Uterus (tissue), 3 donors: ENCODE measurements at regions not wholly inside any gene's neighbourhood (a gene's known extent, or its start where the extent isn't known, plus 50 kb on each side); places are given as distances from the start of the nearest gene placed in this dataset.

Experiments
- DNase-seq, 2 donors: peaks; one replicate each; pipeline ENCODE4 v3.0.0-alpha.2; 2019 to 2020
- H3K27ac ChIP-seq, 2 donors: fragments of 200-600 bp; sonication (generic); 1 replicate in 1 of 2; 2 replicates in 1 of 2; pipeline ENCODE4 v1.5.1; 2016 to 2018
- H3K27me3 ChIP-seq, 2 donors: fragments of 200-600 bp; sonication (generic); one replicate each; pipeline ENCODE4 v1.5.1; 2018 to 2019; ENCODE audit warnings: control low read depth in 1 of 2
- H3K36me3 ChIP-seq, 2 donors: fragments of 200-600 bp; sonication (generic); one replicate each; pipeline ENCODE4 v1.5.1; 2019; ENCODE audit warnings: control low read depth in 1 of 2
- H3K4me1 ChIP-seq, 2 donors: fragments of 200-600 bp; sonication (generic); one replicate each; pipeline ENCODE4 v1.5.1; 2018 to 2019; ENCODE audit warnings: control low read depth in 1 of 2
- H3K4me3 ChIP-seq, 2 donors: fragments of 200-600 bp; sonication (generic); 1 replicate in 1 of 2; 2 replicates in 1 of 2; pipeline ENCODE4 v1.5.1; 2018 to 2019; ENCODE audit warnings: mild to moderate bottlenecking in 1 of 2
- H3K9me3 ChIP-seq, 2 donors: fragments of 200-600 bp; sonication (generic); one replicate each; pipeline ENCODE4 v1.5.1; 2019; ENCODE audit warnings: control low read depth in 1 of 2
- POLR2A ChIP-seq, 2 donors: fragments of 450-650 bp; IDR thresholded peaks; one replicate each; pipeline ENCODE4 v1.6.1; 2016; ENCODE audit warnings: antibody characterized with exemption in 2 of 2, mild to moderate bottlenecking in 1 of 2, moderate library complexity in 1 of 2
- intact Hi-C: fragments of 100-400 bp; cut with DNase I; formaldehyde crosslinking; loops from one replicate; pipeline ENCODE4 v1.15.1; 2023; ENCODE audit warnings: low total_unique reads
- TF ChIP-seq, protein P1 (sequence below), 4 experiments: fragments of 200-600 bp in 2 of 4; fragments of 450-650 bp in 2 of 4; sonication (generic) in 2 of 4; IDR thresholded peaks; one replicate each; pipeline ENCODE4 v1.5.1; 2016 to 2019; ENCODE audit warnings: antibody characterized with exemption in 4 of 4, mild to moderate bottlenecking in 2 of 4, moderate library complexity in 1 of 4
- donor health status: DM: yes; HTN: yes; CAD: no.

DNA sequence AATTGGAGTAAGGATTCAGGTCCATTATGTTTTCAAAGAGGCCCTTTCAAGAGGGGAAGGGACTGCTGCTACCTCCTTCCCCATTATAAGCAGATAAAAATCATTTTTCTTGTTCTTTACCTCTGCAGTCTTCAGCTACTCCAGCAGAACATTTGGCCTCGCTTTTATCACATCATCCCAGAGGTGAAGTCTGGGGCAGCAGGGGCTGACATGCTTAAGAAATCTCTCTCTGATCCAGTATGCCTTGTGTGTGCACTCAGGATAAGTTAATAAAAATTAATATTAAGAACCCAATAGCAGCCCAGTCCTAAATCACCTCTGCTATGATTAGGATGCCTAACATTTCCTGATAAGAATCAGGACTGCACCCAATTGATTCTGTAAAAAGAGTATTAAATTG, 306.9 kb upstream of the NREP start:
- no peaks in the 10 kb centered on the region for H3K4me1 ChIP-seq
- no peaks in the 10 kb centered on the region for H3K27me3 ChIP-seq
- DNase-seq = no peak
- no peak overlapping the region for H3K27ac ChIP-seq
- H3K36me3 ChIP-seq = no peaks in the 10 kb centered on the region
- TF ChIP-seq POLR2A (IDR thresholded peaks at IDR 0.05) = no peak
- TF ChIP-seq, protein P1, sequence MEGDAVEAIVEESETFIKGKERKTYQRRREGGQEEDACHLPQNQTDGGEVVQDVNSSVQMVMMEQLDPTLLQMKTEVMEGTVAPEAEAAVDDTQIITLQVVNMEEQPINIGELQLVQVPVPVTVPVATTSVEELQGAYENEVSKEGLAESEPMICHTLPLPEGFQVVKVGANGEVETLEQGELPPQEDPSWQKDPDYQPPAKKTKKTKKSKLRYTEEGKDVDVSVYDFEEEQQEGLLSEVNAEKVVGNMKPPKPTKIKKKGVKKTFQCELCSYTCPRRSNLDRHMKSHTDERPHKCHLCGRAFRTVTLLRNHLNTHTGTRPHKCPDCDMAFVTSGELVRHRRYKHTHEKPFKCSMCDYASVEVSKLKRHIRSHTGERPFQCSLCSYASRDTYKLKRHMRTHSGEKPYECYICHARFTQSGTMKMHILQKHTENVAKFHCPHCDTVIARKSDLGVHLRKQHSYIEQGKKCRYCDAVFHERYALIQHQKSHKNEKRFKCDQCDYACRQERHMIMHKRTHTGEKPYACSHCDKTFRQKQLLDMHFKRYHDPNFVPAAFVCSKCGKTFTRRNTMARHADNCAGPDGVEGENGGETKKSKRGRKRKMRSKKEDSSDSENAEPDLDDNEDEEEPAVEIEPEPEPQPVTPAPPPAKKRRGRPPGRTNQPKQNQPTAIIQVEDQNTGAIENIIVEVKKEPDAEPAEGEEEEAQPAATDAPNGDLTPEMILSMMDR (IDR thresholded peaks at IDR 0.05) = no peak
- H3K4me3 ChIP-seq = no peak overlapping the region
- no peaks in the 10 kb centered on the region for H3K9me3 ChIP-seq
- intact Hi-C loops = no loop called here

- intact Hi-C loops = no loop called here
- Histone ChIP-seq H3K36me3 (no peaks in the 10 kb centered on the region), H3K4me3 (no peak overlapping the region), H3K27me3 (no peaks in the 10 kb centered on the region), H3K9me3 (no peaks in the 10 kb centered on the region), H3K27ac (no peak overlapping the region), H3K4me1 (no peaks in the 10 kb centered on the region)
- no peak for DNase-seq
- TF ChIP-seq POLR2A (IDR thresholded peaks at IDR 0.05) = no peak
- TF ChIP-seq, protein P1 (IDR thresholded peaks at IDR 0.05) = no peak
Observed at GRCh38 chr5:112063191-112063590, 306.2 kb upstream of the NREP start.

DNA sequence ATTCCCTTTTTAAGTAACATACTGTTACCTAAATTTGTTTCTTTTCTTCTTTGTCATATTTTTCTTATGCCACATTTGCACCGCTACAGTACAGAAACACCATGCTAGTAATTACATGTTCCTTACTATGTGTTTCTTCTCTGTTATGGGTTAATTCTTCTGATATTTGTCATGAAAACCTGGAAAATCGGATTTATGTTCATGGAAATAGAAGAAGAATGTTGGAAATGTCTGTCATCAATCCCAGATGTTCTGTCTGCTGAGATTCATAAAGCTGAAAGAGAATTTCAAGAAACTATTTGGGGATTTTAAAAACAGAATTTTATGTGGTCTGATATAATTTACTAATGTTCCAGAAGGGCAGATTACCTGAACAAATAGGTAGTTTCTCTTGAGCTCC, 305.2 kb upstream of the NREP start:
- Histone ChIP-seq H3K4me3 (no peak overlapping the region), H3K9me3 (no peaks in the 10 kb centered on the region), H3K4me1 (no peaks in the 10 kb centered on the region), H3K36me3 (no peaks in the 10 kb centered on the region), H3K27ac (no peak overlapping the region), H3K27me3 (no peaks in the 10 kb centered on the region)
- no peak for DNase-seq
- intact Hi-C loops = no loop called here
- TF ChIP-seq, protein P1 (IDR thresholded peaks at IDR 0.05) = no peak
- no peak for TF ChIP-seq POLR2A (IDR thresholded peaks at IDR 0.05)

GRCh38 chr5:112061666-112062065, 304.7 kb upstream of the NREP start:
- H3K27ac ChIP-seq = no peak overlapping the region
- no peaks in the 10 kb centered on the region for H3K9me3 ChIP-seq
- DNase-seq = no peak
- TF ChIP-seq, protein P1 (IDR thresholded peaks at IDR 0.05) = no peak
- TF ChIP-seq POLR2A (IDR thresholded peaks at IDR 0.05) = no peak
- H3K4me3 ChIP-seq = no peak overlapping the region
- H3K27me3 ChIP-seq = no peaks in the 10 kb centered on the region
- no peaks in the 10 kb centered on the region for H3K4me1 ChIP-seq
- intact Hi-C loops = no loop called here
- no peaks in the 10 kb centered on the region for H3K36me3 ChIP-seq

- no peaks in the 10 kb centered on the region for H3K36me3 ChIP-seq
- no peak overlapping the region for H3K27ac ChIP-seq
- TF ChIP-seq, protein P1 (IDR thresholded peaks at IDR 0.05) = no peak
- TF ChIP-seq POLR2A (IDR thresholded peaks at IDR 0.05) = no peak
- intact Hi-C loops = no loop called here
- H3K4me1 ChIP-seq = no peaks in the 10 kb centered on the region
- no peak for DNase-seq
- no peak overlapping the region for H3K4me3 ChIP-seq
- no peaks in the 10 kb centered on the region for H3K9me3 ChIP-seq
- H3K27me3 ChIP-seq = no peaks in the 10 kb centered on the region
Observed at GRCh38 chr5:112059579-112060135, 302.7 kb upstream of the NREP start.
